ENCODE measurements at regions not wholly inside any gene's neighbourhood (a gene's known extent, or its start where the extent isn't known, plus 50 kb on each side); places are given as distances from the start of the nearest gene placed in this dataset.

GRCh38 chr4:96558466-96558865 lies 718.6 kb downstream of the PDHA2 start:
- Histone ChIP-seq H3K9me3 (ENCODE audit: control insufficient read depth, low read length) (no peaks in the 10 kb centered on the region), H3K9ac (ENCODE audit: extremely low read depth, low read length, poor library complexity, severe bottlenecking) (no peak overlapping the region), H3K36me3 (ENCODE audit: control insufficient read depth, insufficient read depth, low read length) (no peaks in the 10 kb centered on the region), H3K4me1 (ENCODE audit: control insufficient read depth, insufficient read depth, low read length) (no peaks in the 10 kb centered on the region), H3K27ac (ENCODE audit: low read depth, low read length) (no peak overlapping the region), H3K27me3 (ENCODE audit: control insufficient read depth, insufficient read depth, low read length, poor library complexity, severe bottlenecking) (no peaks in the 10 kb centered on the region), H3K4me3 (ENCODE audit: low read length) (no peak overlapping the region)
- Mint-ChIP-seq H3K27me3 (ENCODE audit: insufficient read depth) (no peaks in the 10 kb centered on the region), H3K36me3 (ENCODE audit: low read depth) (no peaks in the 10 kb centered on the region), H3K4me1 (no peaks in the 10 kb centered on the region), H3K27ac (no peak overlapping the region), H3K4me3 (no peak overlapping the region), H3K9me3 (no peaks in the 10 kb centered on the region)
- DNase-seq: no peak
- WGBS, 2 experiments (ENCODE audit: insufficient coverage in 1 of 2, insufficient read length in 1 of 2): 91 to 100% methylated on average over 1 to 2 of the region's 2 CpGs
- TF ChIP-seq CTCF (conservative IDR thresholded peaks at IDR 0.05): no peak

- no peaks in the 10 kb centered on the region for H3K27me3 Mint-ChIP-seq (ENCODE audit: insufficient read depth)
- Histone ChIP-seq H3K27ac (ENCODE audit: low read depth, low read length) (no peak overlapping the region), H3K4me1 (ENCODE audit: control insufficient read depth, insufficient read depth, low read length) (no peaks in the 10 kb centered on the region), H3K9ac (ENCODE audit: extremely low read depth, low read length, poor library complexity, severe bottlenecking) (no peak overlapping the region), H3K4me3 (ENCODE audit: low read length) (no peak overlapping the region), H3K9me3 (ENCODE audit: control insufficient read depth, low read length) (no peaks in the 10 kb centered on the region), H3K27me3 (ENCODE audit: control insufficient read depth, insufficient read depth, low read length, poor library complexity, severe bottlenecking) (no peaks in the 10 kb centered on the region), H3K36me3 (ENCODE audit: control insufficient read depth, insufficient read depth, low read length) (no peaks in the 10 kb centered on the region)
- TF ChIP-seq CTCF (conservative IDR thresholded peaks at IDR 0.05): no peak
- H3K4me3 Mint-ChIP-seq: no peak overlapping the region
- no peaks in the 10 kb centered on the region for H3K9me3 Mint-ChIP-seq
- H3K4me1 Mint-ChIP-seq: no peaks in the 10 kb centered on the region
- WGBS, 2 experiments (ENCODE audit: insufficient coverage in 1 of 2, insufficient read length in 1 of 2): 91 to 100% methylated on average over 2 of the region's 2 CpGs
- H3K27ac Mint-ChIP-seq: no peak overlapping the region
- no peaks in the 10 kb centered on the region for H3K36me3 Mint-ChIP-seq (ENCODE audit: low read depth)
- DNase-seq: no peak
Measured at GRCh38 chr4:96566755-96567154, 726.9 kb downstream of the PDHA2 start.

- Mint-ChIP-seq H3K36me3 (ENCODE audit: low read depth) (no peaks in the 10 kb centered on the region), H3K27me3 (ENCODE audit: insufficient read depth) (no peaks in the 10 kb centered on the region), H3K9me3 (peaks cover 11% of the 10 kb centered on the region), H3K4me3 (no peak overlapping the region), H3K4me1 (no peaks in the 10 kb centered on the region), H3K27ac (no peak overlapping the region)
- WGBS, 2 experiments (ENCODE audit: insufficient coverage in 1 of 2, insufficient read length in 1 of 2): 95% methylated on average over 2 of the region's 2 CpGs; no CpG with 5 or more reads in 1 of the 2 experiments
- H3K9ac ChIP-seq (ENCODE audit: extremely low read depth, low read length, poor library complexity, severe bottlenecking): no peak overlapping the region
- no peak for TF ChIP-seq CTCF (conservative IDR thresholded peaks at IDR 0.05)
- no peak overlapping the region for H3K4me3 ChIP-seq (ENCODE audit: low read length)
- H3K9me3 ChIP-seq (ENCODE audit: control insufficient read depth, low read length): no peaks in the 10 kb centered on the region
- no peaks in the 10 kb centered on the region for H3K4me1 ChIP-seq (ENCODE audit: control insufficient read depth, insufficient read depth, low read length)
- no peak overlapping the region for H3K27ac ChIP-seq (ENCODE audit: low read depth, low read length)
- H3K27me3 ChIP-seq (ENCODE audit: control insufficient read depth, insufficient read depth, low read length, poor library complexity, severe bottlenecking): no peaks in the 10 kb centered on the region
- H3K36me3 ChIP-seq (ENCODE audit: control insufficient read depth, insufficient read depth, low read length): no peaks in the 10 kb centered on the region
- no peak for DNase-seq
Measured at GRCh38 chr4:96585304-96585703, 745.4 kb downstream of the PDHA2 start.
